ENCODE measurements at regions not wholly inside any gene's neighbourhood (a gene's known extent, or its start where the extent isn't known, plus 50 kb on each side); places are given as distances from the start of the nearest gene placed in this dataset.

GRCh38 chr12:92027243-92027642 lies 118.4 kb downstream of the BTG1 start:
- H3K4me1 ChIP-seq (ENCODE audit: control insufficient read depth, insufficient read depth, low read length, poor library complexity, severe bottlenecking), result peaks cover 26% of the 10 kb centered on the region
- H3K27ac ChIP-seq (ENCODE audit: insufficient read depth, low read length, poor library complexity, severe bottlenecking), result no peak overlapping the region
- no peaks in the 10 kb centered on the region for H3K9me3 ChIP-seq (ENCODE audit: control insufficient read depth, low read length)
- no peaks in the 10 kb centered on the region for H3K36me3 ChIP-seq (ENCODE audit: control insufficient read depth, insufficient read depth, low read length)
- no peak overlapping the region for H3K4me3 ChIP-seq (ENCODE audit: insufficient read depth, low read depth, low read length, poor library complexity, severe bottlenecking)
- DNase-seq, result no peak
- H3K27me3 ChIP-seq (replicated peaks; ENCODE audit: control insufficient read depth, insufficient read depth, low read length, poor library complexity, severe bottlenecking), result no peaks in the 10 kb centered on the region

- H3K4me1 ChIP-seq (ENCODE audit: control insufficient read depth, insufficient read depth, low read length, poor library complexity, severe bottlenecking), result peaks cover 25% of the 10 kb centered on the region
- DNase-seq, result no peak
Observed at GRCh38 chr12:92025462-92026207, 120.0 kb downstream of the BTG1 start.

GRCh38 chr12:92022093-92022492 lies 123.6 kb downstream of the BTG1 start:
- Histone ChIP-seq H3K36me3 (ENCODE audit: control insufficient read depth, insufficient read depth, low read length) (no peaks in the 10 kb centered on the region), H3K27me3 (replicated peaks; ENCODE audit: control insufficient read depth, insufficient read depth, low read length, poor library complexity, severe bottlenecking) (no peaks in the 10 kb centered on the region), H3K4me3 (ENCODE audit: insufficient read depth, low read depth, low read length, poor library complexity, severe bottlenecking) (no peak overlapping the region), H3K4me1 (ENCODE audit: control insufficient read depth, insufficient read depth, low read length, poor library complexity, severe bottlenecking) (peaks cover 6% of the 10 kb centered on the region), H3K9me3 (ENCODE audit: control insufficient read depth, low read length) (no peaks in the 10 kb centered on the region), H3K27ac (ENCODE audit: insufficient read depth, low read length, poor library complexity, severe bottlenecking) (no peak overlapping the region)
- DNase-seq, result no peak

More at GRCh38 chr12:92025462-92026207, 120.0 kb downstream of the BTG1 start:
- Histone ChIP-seq H3K27me3 (replicated peaks; ENCODE audit: control insufficient read depth, insufficient read depth, low read length, poor library complexity, severe bottlenecking) (no peaks in the 10 kb centered on the region), H3K4me3 (ENCODE audit: insufficient read depth, low read depth, low read length, poor library complexity, severe bottlenecking) (no peak overlapping the region), H3K36me3 (ENCODE audit: control insufficient read depth, insufficient read depth, low read length) (no peaks in the 10 kb centered on the region), H3K27ac (ENCODE audit: insufficient read depth, low read length, poor library complexity, severe bottlenecking) (no peak overlapping the region), H3K9me3 (ENCODE audit: control insufficient read depth, low read length) (no peaks in the 10 kb centered on the region)

GRCh38 chr12:92021666-92022035 lies 124.0 kb downstream of the BTG1 start:
- Histone ChIP-seq H3K27ac (ENCODE audit: insufficient read depth, low read length, poor library complexity, severe bottlenecking) (no peak overlapping the region), H3K9me3 (ENCODE audit: control insufficient read depth, low read length) (no peaks in the 10 kb centered on the region), H3K36me3 (ENCODE audit: control insufficient read depth, insufficient read depth, low read length) (no peaks in the 10 kb centered on the region), H3K4me1 (ENCODE audit: control insufficient read depth, insufficient read depth, low read length, poor library complexity, severe bottlenecking) (peaks cover 6% of the 10 kb centered on the region), H3K4me3 (ENCODE audit: insufficient read depth, low read depth, low read length, poor library complexity, severe bottlenecking) (no peak overlapping the region), H3K27me3 (replicated peaks; ENCODE audit: control insufficient read depth, insufficient read depth, low read length, poor library complexity, severe bottlenecking) (no peaks in the 10 kb centered on the region)
- no peak for DNase-seq

GRCh38 chr12:92020983-92021665 lies 124.5 kb downstream of the BTG1 start:
- H3K27me3 ChIP-seq (replicated peaks; ENCODE audit: control insufficient read depth, insufficient read depth, low read length, poor library complexity, severe bottlenecking), result no peaks in the 10 kb centered on the region
- H3K4me1 ChIP-seq (ENCODE audit: control insufficient read depth, insufficient read depth, low read length, poor library complexity, severe bottlenecking), result peaks cover 6% of the 10 kb centered on the region
- no peak for DNase-seq
- H3K27ac ChIP-seq (ENCODE audit: insufficient read depth, low read length, poor library complexity, severe bottlenecking), result no peak overlapping the region
- no peaks in the 10 kb centered on the region for H3K9me3 ChIP-seq (ENCODE audit: control insufficient read depth, low read length)
- H3K36me3 ChIP-seq (ENCODE audit: control insufficient read depth, insufficient read depth, low read length), result no peaks in the 10 kb centered on the region
- H3K4me3 ChIP-seq (ENCODE audit: insufficient read depth, low read depth, low read length, poor library complexity, severe bottlenecking), result no peak overlapping the region

- H3K27ac ChIP-seq (ENCODE audit: insufficient read depth, low read length, poor library complexity, severe bottlenecking), result no peak overlapping the region
- no peaks in the 10 kb centered on the region for H3K36me3 ChIP-seq (ENCODE audit: control insufficient read depth, insufficient read depth, low read length)
- peaks cover 6% of the 10 kb centered on the region for H3K4me1 ChIP-seq (ENCODE audit: control insufficient read depth, insufficient read depth, low read length, poor library complexity, severe bottlenecking)
- H3K9me3 ChIP-seq (ENCODE audit: control insufficient read depth, low read length), result no peaks in the 10 kb centered on the region
- no peak overlapping the region for H3K4me3 ChIP-seq (ENCODE audit: insufficient read depth, low read depth, low read length, poor library complexity, severe bottlenecking)
- no peak for DNase-seq
- H3K27me3 ChIP-seq (replicated peaks; ENCODE audit: control insufficient read depth, insufficient read depth, low read length, poor library complexity, severe bottlenecking), result no peaks in the 10 kb centered on the region
Observed at GRCh38 chr12:92019491-92020277, 126.0 kb downstream of the BTG1 start.

- no peaks in the 10 kb centered on the region for H3K27me3 ChIP-seq (replicated peaks; ENCODE audit: control insufficient read depth, insufficient read depth, low read length, poor library complexity, severe bottlenecking)
Observed at GRCh38 chr12:92012691-92013090, 133.0 kb downstream of the BTG1 start.

GRCh38 chr12:92010853-92011701 lies 134.6 kb downstream of the BTG1 start:
- peak overlapping the region; percentile 3 for H3K4me3 ChIP-seq (ENCODE audit: insufficient read depth, low read depth, low read length, poor library complexity, severe bottlenecking)
- H3K9me3 ChIP-seq (ENCODE audit: control insufficient read depth, low read length), result no peaks in the 10 kb centered on the region
- no peaks in the 10 kb centered on the region for H3K27me3 ChIP-seq (replicated peaks; ENCODE audit: control insufficient read depth, insufficient read depth, low read length, poor library complexity, severe bottlenecking)
- H3K36me3 ChIP-seq (ENCODE audit: control insufficient read depth, insufficient read depth, low read length), result no peaks in the 10 kb centered on the region
- peaks cover 10% of the 10 kb centered on the region for H3K4me1 ChIP-seq (ENCODE audit: control insufficient read depth, insufficient read depth, low read length, poor library complexity, severe bottlenecking)
- no peak for DNase-seq
- H3K27ac ChIP-seq (ENCODE audit: insufficient read depth, low read length, poor library complexity, severe bottlenecking), result peak overlapping the region; percentile 31

More at GRCh38 chr12:92012691-92013090, 133.0 kb downstream of the BTG1 start:
- Histone ChIP-seq H3K9me3 (ENCODE audit: control insufficient read depth, low read length) (no peaks in the 10 kb centered on the region), H3K36me3 (ENCODE audit: control insufficient read depth, insufficient read depth, low read length) (no peaks in the 10 kb centered on the region), H3K4me3 (ENCODE audit: insufficient read depth, low read depth, low read length, poor library complexity, severe bottlenecking) (no peak overlapping the region), H3K4me1 (ENCODE audit: control insufficient read depth, insufficient read depth, low read length, poor library complexity, severe bottlenecking) (peaks cover 10% of the 10 kb centered on the region), H3K27ac (ENCODE audit: insufficient read depth, low read length, poor library complexity, severe bottlenecking) (no peak overlapping the region)
- no peak for DNase-seq

- Histone ChIP-seq H3K36me3 (ENCODE audit: control insufficient read depth, insufficient read depth, low read length) (no peaks in the 10 kb centered on the region), H3K27ac (ENCODE audit: insufficient read depth, low read length, poor library complexity, severe bottlenecking) (no peak overlapping the region), H3K27me3 (replicated peaks; ENCODE audit: control insufficient read depth, insufficient read depth, low read length, poor library complexity, severe bottlenecking) (no peaks in the 10 kb centered on the region), H3K4me3 (ENCODE audit: insufficient read depth, low read depth, low read length, poor library complexity, severe bottlenecking) (no peak overlapping the region), H3K4me1 (ENCODE audit: control insufficient read depth, insufficient read depth, low read length, poor library complexity, severe bottlenecking) (peaks cover 10% of the 10 kb centered on the region), H3K9me3 (ENCODE audit: control insufficient read depth, low read length) (no peaks in the 10 kb centered on the region)
- DNase-seq, result no peak
Observed at GRCh38 chr12:92010368-92010767, 135.3 kb downstream of the BTG1 start.
